OCI-LY3 (cell line): ENCODE measurements at regions not wholly inside any gene's neighbourhood (a gene's known extent, or its start where the extent isn't known, plus 50 kb on each side); places are given as distances from the start of the nearest gene placed in this dataset.
"Not testable (repeated sequence)": the region's sequence is repeated elsewhere in the genome, so short reads cannot be mapped to it uniquely, and the experiment has no call there.

Experiments
- H2AFZ ChIP-seq: fragments of 200-600, 300-600 bp; shearing (Covaris generic); 2 replicates; pipeline ENCODE4 v1.6.0; 2014; ENCODE audit warnings: antibody characterized with exemption, low read depth, low read length
- H3K27ac ChIP-seq: fragments of 200-600, 300-600 bp; sonication (generic); 2 replicates; pipeline ENCODE4 v1.5.1; 2014; ENCODE audit warnings: mild to moderate bottlenecking, low read length, moderate library complexity, mixed read lengths
- H3K27me3 ChIP-seq: fragments of 200-600, 300-600 bp; sonication (generic); 2 replicates; pipeline ENCODE4 v1.6.1; 2014; ENCODE audit warnings: low read depth, low read length, mixed read lengths
- H3K36me3 ChIP-seq: fragments of 200-600, 300-600 bp; sonication (generic); replicated peaks from 2 replicates; pipeline ENCODE3; 2014; ENCODE audit warnings: low read depth, low read length, mixed read lengths
- H3K4me1 ChIP-seq: fragments of 300-600, 200-600 bp; sonication (generic); 2 replicates; pipeline ENCODE4 v1.6.1; 2014; ENCODE audit warnings: low read length, mixed read lengths
- H3K4me2 ChIP-seq: fragments of 200-600, 300-600 bp; sonication (generic); 2 replicates; pipeline ENCODE4 v1.6.1; 2014; ENCODE audit warnings: low read length, mixed read lengths
- H3K4me3 ChIP-seq: fragments of 300-600, 200-600 bp; sonication (generic); 2 replicates; pipeline ENCODE4 v1.5.1; 2014; ENCODE audit warnings: antibody characterized with exemption, mild to moderate bottlenecking, low read length, moderate library complexity
- H3K79me2 ChIP-seq: fragments of 300-600, 200-600 bp; shearing (Covaris generic); 2 replicates; pipeline ENCODE4 v1.6.1; 2014; ENCODE audit warnings: mild to moderate bottlenecking, low read length, mixed read lengths
- H3K9ac ChIP-seq: fragments of 300-600, 200-600 bp; shearing (Covaris generic); 2 replicates; pipeline ENCODE4 v1.6.0; 2014; ENCODE audit warnings: mild to moderate bottlenecking, low read length, moderate library complexity
- H3K9me3 ChIP-seq: fragments of 200-600, 300-600 bp; shearing (Covaris generic); 2 replicates; pipeline ENCODE4 v1.6.1; 2014; ENCODE audit warnings: low read length, mixed read lengths; ENCODE audit not compliant: insufficient read depth
- H4K20me1 ChIP-seq: fragments of 200-600, 300-600 bp; sonication (generic); 2 replicates; pipeline ENCODE4 v1.6.1; 2016; ENCODE audit warnings: low read length, mixed read lengths; ENCODE audit not compliant: insufficient read depth
- EZH2phosphoT487 ChIP-seq: fragments of 200-600 bp; shearing (Covaris generic); IDR thresholded peaks from 2 replicates; pipeline ENCODE4 v1.6.1; 2018; ENCODE audit warnings: antibody characterized with exemption, mixed run types, low read depth
- TF ChIP-seq, protein P1 (sequence below): fragments of 200-600, 300-600 bp; sonication (generic); IDR thresholded peaks from 2 replicates; pipeline ENCODE4 v1.5.1; 2014; ENCODE audit warnings: antibody characterized with exemption, low read length, low read depth

DNA sequence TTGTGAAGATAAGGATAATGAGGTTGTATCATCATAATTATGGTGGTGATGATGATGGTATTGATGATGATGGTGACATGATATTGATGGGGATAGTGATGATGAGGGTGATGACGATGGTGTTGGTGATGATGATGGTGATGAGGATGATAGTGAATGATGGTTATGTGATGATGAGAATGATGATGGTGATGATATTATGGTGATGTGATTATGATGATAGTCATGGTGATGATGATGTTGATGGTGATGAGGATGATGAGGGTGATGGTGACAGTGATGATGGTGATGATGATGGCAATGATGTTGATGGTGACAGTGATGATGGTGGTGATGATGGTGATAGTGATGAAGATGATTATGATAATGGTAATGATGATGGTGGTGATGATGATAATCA, 299.9 kb upstream of the ADARB2 start:
- Histone ChIP-seq H3K36me3 (no peaks in the 10 kb centered on the region), H2AFZ (no peak overlapping the region), H3K79me2 (no peaks in the 10 kb centered on the region), H3K27ac (no peak overlapping the region), H3K9ac (no peak overlapping the region), H3K9me3 (no peaks in the 10 kb centered on the region), H4K20me1 (no peaks in the 10 kb centered on the region), H3K4me3 (no peak overlapping the region), H3K4me2 (no peak overlapping the region), H3K4me1 (no peaks in the 10 kb centered on the region), H3K27me3 (no peaks in the 10 kb centered on the region)
- TF ChIP-seq, protein P1, sequence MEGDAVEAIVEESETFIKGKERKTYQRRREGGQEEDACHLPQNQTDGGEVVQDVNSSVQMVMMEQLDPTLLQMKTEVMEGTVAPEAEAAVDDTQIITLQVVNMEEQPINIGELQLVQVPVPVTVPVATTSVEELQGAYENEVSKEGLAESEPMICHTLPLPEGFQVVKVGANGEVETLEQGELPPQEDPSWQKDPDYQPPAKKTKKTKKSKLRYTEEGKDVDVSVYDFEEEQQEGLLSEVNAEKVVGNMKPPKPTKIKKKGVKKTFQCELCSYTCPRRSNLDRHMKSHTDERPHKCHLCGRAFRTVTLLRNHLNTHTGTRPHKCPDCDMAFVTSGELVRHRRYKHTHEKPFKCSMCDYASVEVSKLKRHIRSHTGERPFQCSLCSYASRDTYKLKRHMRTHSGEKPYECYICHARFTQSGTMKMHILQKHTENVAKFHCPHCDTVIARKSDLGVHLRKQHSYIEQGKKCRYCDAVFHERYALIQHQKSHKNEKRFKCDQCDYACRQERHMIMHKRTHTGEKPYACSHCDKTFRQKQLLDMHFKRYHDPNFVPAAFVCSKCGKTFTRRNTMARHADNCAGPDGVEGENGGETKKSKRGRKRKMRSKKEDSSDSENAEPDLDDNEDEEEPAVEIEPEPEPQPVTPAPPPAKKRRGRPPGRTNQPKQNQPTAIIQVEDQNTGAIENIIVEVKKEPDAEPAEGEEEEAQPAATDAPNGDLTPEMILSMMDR = no peak
- no peak for TF ChIP-seq EZH2phosphoT487

DNA sequence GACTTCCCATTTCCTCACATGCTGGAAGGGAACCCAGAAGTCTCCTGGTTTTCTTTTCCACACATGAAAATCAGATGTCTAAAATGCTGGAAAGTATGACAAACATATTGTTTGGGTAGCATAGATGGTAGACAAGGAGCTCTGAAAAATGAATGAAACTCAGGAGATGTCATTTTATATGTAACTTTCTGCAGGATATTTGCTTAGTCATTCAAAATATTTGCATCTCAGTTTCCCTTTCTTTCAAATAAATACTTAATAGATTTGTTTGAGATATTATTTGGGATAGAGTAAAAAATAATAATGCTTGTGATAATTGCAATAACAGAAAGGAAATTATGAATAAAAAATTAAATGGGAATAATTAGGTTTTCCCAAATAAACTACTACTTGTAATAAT, 298.9 kb upstream of the ADARB2 start:
- Histone ChIP-seq H3K9me3 (no peaks in the 10 kb centered on the region), H3K79me2 (no peaks in the 10 kb centered on the region)
- TF ChIP-seq, protein P1 = no peak
- no peak for TF ChIP-seq EZH2phosphoT487

DNA sequence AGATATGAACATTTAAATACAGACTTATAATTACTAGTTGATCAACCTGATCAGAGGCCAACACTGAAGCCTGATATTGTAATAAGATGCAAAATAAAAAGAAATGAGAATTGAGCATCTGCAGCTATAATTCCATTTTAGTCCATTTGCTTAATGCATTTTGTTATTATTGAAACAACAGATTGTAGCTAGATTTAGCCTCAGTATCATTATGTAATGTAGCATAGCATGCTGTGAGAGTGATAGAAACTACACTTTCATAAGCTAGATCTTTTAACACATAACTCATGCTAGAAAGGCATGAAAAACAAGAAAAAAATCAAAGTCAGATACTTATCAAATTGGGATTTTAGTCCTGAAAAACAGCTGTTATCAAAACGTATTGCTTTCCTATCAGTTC, 292.7 kb upstream of the ADARB2 start:
- Histone ChIP-seq H3K27me3 (no peaks in the 10 kb centered on the region), H3K79me2 (no peaks in the 10 kb centered on the region), H2AFZ (no peak overlapping the region), H3K36me3 (no peaks in the 10 kb centered on the region), H3K4me1 (no peaks in the 10 kb centered on the region), H3K4me2 (no peak overlapping the region), H3K4me3 (no peak overlapping the region), H3K27ac (no peak overlapping the region), H3K9me3 (no peaks in the 10 kb centered on the region), H3K9ac (no peak overlapping the region), H4K20me1 (no peaks in the 10 kb centered on the region)
- TF ChIP-seq EZH2phosphoT487 = no peak
- TF ChIP-seq, protein P1 = no peak

More for the DNA sequence above, 298.9 kb upstream of the ADARB2 start:
- H3K27ac ChIP-seq = no peak overlapping the region
- no peaks in the 10 kb centered on the region for H3K4me1 ChIP-seq
- no peaks in the 10 kb centered on the region for H3K27me3 ChIP-seq
- no peak overlapping the region for H2AFZ ChIP-seq
- H4K20me1 ChIP-seq = no peaks in the 10 kb centered on the region
- no peak overlapping the region for H3K4me2 ChIP-seq
- H3K36me3 ChIP-seq = no peaks in the 10 kb centered on the region
- no peak overlapping the region for H3K9ac ChIP-seq
- H3K4me3 ChIP-seq = no peak overlapping the region

DNA sequence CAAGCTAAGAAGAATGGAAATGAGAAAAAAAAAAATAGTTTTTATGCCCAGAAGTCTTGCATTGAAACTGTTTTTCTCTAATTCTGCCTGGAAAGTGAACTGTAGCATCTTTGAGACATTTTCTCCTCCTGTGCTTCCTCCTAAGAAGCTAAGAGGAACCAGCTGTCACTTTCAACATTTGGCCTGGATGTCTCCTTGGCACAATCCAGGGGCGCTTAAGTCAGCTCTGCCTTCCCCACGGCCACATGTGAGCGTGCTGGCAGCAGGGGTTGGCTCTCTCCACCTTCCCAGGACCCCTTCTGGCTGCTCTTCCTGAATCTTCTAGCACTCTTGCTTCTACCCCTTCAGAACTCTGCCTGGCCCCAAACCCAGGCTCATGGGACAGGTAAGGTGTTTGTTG, 289.6 kb upstream of the ADARB2 start:
- Histone ChIP-seq H3K27ac (no peak overlapping the region), H4K20me1 (no peaks in the 10 kb centered on the region), H3K79me2 (no peaks in the 10 kb centered on the region), H3K4me3 (no peak overlapping the region), H3K36me3 (no peaks in the 10 kb centered on the region), H2AFZ (no peak overlapping the region), H3K9me3 (no peaks in the 10 kb centered on the region), H3K4me1 (no peaks in the 10 kb centered on the region), H3K9ac (no peak overlapping the region), H3K4me2 (no peak overlapping the region), H3K27me3 (no peaks in the 10 kb centered on the region)
- no peak for TF ChIP-seq EZH2phosphoT487
- TF ChIP-seq, protein P1 = no peak

DNA sequence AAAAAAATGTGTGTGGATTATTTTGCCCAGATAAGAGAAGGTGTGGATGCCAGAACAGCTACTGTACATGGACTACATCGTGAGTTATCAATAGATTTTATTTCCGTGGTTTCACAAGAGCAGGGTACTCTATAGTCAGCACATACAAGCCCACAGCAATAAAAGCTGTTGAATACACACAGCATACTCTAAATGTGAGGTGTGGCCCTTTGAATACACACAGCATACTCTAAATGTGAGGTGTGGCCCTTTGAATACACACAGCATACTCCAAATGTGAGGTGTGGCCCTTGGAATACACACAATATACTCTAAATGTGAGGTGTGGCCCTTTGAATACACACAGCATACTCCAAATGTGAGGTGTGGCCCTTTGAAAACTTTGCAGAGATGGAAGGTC, 287.4 kb upstream of the ADARB2 start:
- not testable (repeated sequence) for H3K9me3 ChIP-seq, H3K4me3 ChIP-seq, H3K27ac ChIP-seq, H3K9ac ChIP-seq, H3K4me2 ChIP-seq, H3K27me3 ChIP-seq, H3K36me3 ChIP-seq, H2AFZ ChIP-seq, H3K79me2 ChIP-seq, H3K4me1 ChIP-seq, H4K20me1 ChIP-seq
